ENCODE measurements at regions not wholly inside any gene's neighbourhood (a gene's known extent, or its start where the extent isn't known, plus 50 kb on each side); places are given as distances from the start of the nearest gene placed in this dataset.
A peak's percentile ranks its signal among the peaks of the same experiment; 100 is the strongest.

GRCh38 chrY:7877458-7877857 lies 965.9 kb upstream of the AMELY start:
- Histone ChIP-seq H3K9me3 (ENCODE audit: control insufficient read depth in 2 of 2, insufficient read depth in 1 of 2, low read length in 1 of 2) (no peaks in the 10 kb centered on the region), H3K36me3 (ENCODE audit: control insufficient read depth in 2 of 2, insufficient read depth in 2 of 2, low read length in 1 of 2) (no peaks in the 10 kb centered on the region), H3K27ac (ENCODE audit: low read depth in 1 of 2, low read length in 1 of 2) (no peak overlapping the region), H3K4me1 (ENCODE audit: control insufficient read depth in 2 of 2, insufficient read depth in 2 of 2, low read length in 2 of 2) (no peaks in the 10 kb centered on the region), H3K4me3 (ENCODE audit: low read length in 2 of 2) (no peak overlapping the region), H3K27me3 (ENCODE audit: control insufficient read depth in 2 of 2, insufficient read depth in 1 of 2, low read length in 1 of 2) (no peaks in the 10 kb centered on the region)
- 92% methylated on average over 2 of the region's 2 CpGs for WGBS
- no peak for DNase-seq (ENCODE audit: low read depth in 6 of 9, low spot score in 9 of 9)

DNA sequence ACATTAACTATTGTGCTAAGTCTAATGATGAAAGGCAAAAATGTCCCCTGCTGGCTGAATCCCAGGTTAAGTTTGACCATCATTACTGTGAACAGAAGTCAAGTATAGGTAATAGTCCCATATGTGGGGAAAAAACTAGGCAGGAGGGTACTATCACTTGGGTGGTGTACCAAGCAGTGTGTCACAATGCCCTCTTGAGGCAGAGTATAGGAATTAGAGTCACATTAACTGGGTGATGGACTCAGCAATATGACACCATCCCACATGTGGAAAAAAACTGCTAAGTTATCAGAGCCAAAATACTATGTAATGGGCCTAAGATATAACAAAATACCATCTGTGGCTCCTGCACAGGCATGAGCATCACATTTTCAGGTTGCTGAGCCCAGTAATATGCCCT lies 962.5 kb upstream of the AMELY start:
- Histone ChIP-seq H3K36me3 (ENCODE audit: control insufficient read depth in 2 of 2, insufficient read depth in 2 of 2, low read length in 1 of 2) (no peaks in the 10 kb centered on the region), H3K4me1 (ENCODE audit: control insufficient read depth in 2 of 2, insufficient read depth in 2 of 2, low read length in 2 of 2) (no peaks in the 10 kb centered on the region), H3K4me3 (ENCODE audit: low read length in 2 of 2) (no peak overlapping the region), H3K27me3 (ENCODE audit: control insufficient read depth in 2 of 2, insufficient read depth in 1 of 2, low read length in 1 of 2) (no peaks in the 10 kb centered on the region), H3K9me3 (ENCODE audit: control insufficient read depth in 2 of 2, insufficient read depth in 1 of 2, low read length in 1 of 2) (no peaks in the 10 kb centered on the region), H3K27ac (ENCODE audit: low read depth in 1 of 2, low read length in 1 of 2) (no peak overlapping the region)
- DNase-seq (ENCODE audit: low read depth in 6 of 9, low spot score in 9 of 9), result peak in 1 of 9 donors; percentile 0

DNA sequence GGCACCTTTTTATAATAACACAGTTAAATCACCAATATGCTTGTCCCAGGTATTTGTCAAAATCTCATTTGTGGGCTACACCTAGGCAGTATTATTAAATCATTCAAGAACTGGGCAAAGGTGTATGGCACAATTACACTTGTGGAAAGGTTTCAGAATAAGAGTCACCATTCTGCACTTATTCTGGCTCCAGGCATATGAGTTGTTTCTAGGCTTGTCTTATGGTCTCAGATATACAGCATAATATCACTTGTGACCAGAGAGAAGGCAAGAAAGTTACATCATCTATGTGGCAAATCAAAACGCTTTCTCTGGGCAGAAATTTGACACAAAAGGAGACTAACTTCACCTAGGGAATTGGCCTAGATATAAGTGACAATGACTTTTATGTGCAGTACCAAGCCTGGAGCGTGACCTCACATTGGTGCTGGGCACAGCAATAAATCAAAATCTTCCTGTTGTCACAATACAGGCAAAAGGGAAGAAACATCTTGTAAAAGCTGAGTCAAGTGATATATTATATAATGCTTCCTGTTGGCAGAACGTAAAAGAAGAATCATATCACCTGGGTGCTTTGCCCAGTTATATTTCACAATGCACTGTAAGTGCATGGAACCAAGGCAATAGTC lies 959.9 kb upstream of the AMELY start:
- DNase-seq (ENCODE audit: low read depth in 6 of 9, low spot score in 9 of 9), result no peak
- Histone ChIP-seq H3K9me3 (ENCODE audit: control insufficient read depth in 2 of 2, insufficient read depth in 1 of 2, low read length in 1 of 2) (no peaks in the 10 kb centered on the region), H3K4me3 (ENCODE audit: low read length in 2 of 2) (no peak overlapping the region), H3K27ac (ENCODE audit: low read depth in 1 of 2, low read length in 1 of 2) (no peak overlapping the region), H3K4me1 (ENCODE audit: control insufficient read depth in 2 of 2, insufficient read depth in 2 of 2, low read length in 2 of 2) (no peaks in the 10 kb centered on the region), H3K27me3 (ENCODE audit: control insufficient read depth in 2 of 2, insufficient read depth in 1 of 2, low read length in 1 of 2) (no peaks in the 10 kb centered on the region), H3K36me3 (ENCODE audit: control insufficient read depth in 2 of 2, insufficient read depth in 2 of 2, low read length in 1 of 2) (no peaks in the 10 kb centered on the region)
- 60% methylated on average over 3 of the region's 3 CpGs for WGBS

GRCh38 chrY:7866976-7867375 lies 955.4 kb upstream of the AMELY start:
- H3K27ac ChIP-seq (ENCODE audit: low read depth in 1 of 2, low read length in 1 of 2), result no peak overlapping the region
- no peak overlapping the region for H3K4me3 ChIP-seq (ENCODE audit: low read length in 2 of 2)
- DNase-seq (ENCODE audit: low read depth in 6 of 9, low spot score in 9 of 9), result peak in 1 of 9 donors; percentile 0
- no peaks in the 10 kb centered on the region for H3K36me3 ChIP-seq (ENCODE audit: control insufficient read depth in 2 of 2, insufficient read depth in 2 of 2, low read length in 1 of 2)
- no peaks in the 10 kb centered on the region for H3K27me3 ChIP-seq (ENCODE audit: control insufficient read depth in 2 of 2, insufficient read depth in 1 of 2, low read length in 1 of 2)
- 77% methylated on average over 2 of the region's 2 CpGs for WGBS
- H3K9me3 ChIP-seq (ENCODE audit: control insufficient read depth in 2 of 2, insufficient read depth in 1 of 2, low read length in 1 of 2), result no peaks in the 10 kb centered on the region
- no peaks in the 10 kb centered on the region for H3K4me1 ChIP-seq (ENCODE audit: control insufficient read depth in 2 of 2, insufficient read depth in 2 of 2, low read length in 2 of 2)

DNA sequence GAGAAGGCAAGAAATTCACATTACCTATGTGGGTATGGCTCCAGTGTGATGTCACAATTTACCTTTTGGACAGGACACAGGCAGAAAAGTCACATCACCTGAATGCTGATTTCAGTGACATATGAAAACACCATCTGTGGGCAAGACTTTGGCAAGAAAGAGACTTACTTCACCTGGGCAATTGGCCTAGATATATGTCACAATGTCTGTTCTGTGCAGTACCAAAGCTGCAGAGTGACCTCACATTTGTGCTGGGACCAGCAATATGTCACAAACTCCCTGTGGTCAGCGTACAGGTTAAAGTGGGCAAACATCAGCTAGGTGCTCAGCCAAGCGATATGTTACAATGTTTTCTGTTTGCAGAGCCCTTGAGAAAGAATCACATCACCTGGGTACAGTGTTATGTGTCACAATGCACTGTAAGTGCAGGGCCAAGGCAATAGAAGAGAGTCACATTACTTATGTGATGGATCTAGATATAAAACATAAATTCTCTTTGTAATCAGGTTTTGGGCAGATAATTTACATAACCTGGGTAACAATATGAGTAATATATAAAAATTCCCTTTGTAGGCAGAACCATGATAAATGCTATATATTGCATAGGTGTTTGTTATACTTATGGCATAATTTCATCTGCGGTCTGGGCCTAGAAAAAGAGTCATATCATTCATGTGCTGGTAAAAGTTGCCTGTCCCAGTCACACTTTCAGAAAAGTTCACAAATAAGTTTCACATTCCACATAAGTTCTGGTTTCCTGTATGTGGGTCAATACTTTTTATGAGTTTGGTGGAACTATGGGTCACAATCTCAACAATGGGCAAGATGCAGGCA lies 949.4 kb upstream of the AMELY start:
- 93% methylated on average over 3 of the region's 3 CpGs for WGBS
- no peaks in the 10 kb centered on the region for H3K9me3 ChIP-seq (ENCODE audit: control insufficient read depth in 2 of 2, insufficient read depth in 1 of 2, low read length in 1 of 2)
- H3K36me3 ChIP-seq (ENCODE audit: control insufficient read depth in 2 of 2, insufficient read depth in 2 of 2, low read length in 1 of 2), result no peaks in the 10 kb centered on the region
- H3K27ac ChIP-seq (ENCODE audit: low read depth in 1 of 2, low read length in 1 of 2), result no peak overlapping the region
- no peaks in the 10 kb centered on the region for H3K27me3 ChIP-seq (ENCODE audit: control insufficient read depth in 2 of 2, insufficient read depth in 1 of 2, low read length in 1 of 2)
- no peak overlapping the region for H3K4me3 ChIP-seq (ENCODE audit: low read length in 2 of 2)
- no peaks in the 10 kb centered on the region for H3K4me1 ChIP-seq (ENCODE audit: control insufficient read depth in 2 of 2, insufficient read depth in 2 of 2, low read length in 2 of 2)
- DNase-seq (ENCODE audit: low read depth in 6 of 9, low spot score in 9 of 9), result no peak

DNA sequence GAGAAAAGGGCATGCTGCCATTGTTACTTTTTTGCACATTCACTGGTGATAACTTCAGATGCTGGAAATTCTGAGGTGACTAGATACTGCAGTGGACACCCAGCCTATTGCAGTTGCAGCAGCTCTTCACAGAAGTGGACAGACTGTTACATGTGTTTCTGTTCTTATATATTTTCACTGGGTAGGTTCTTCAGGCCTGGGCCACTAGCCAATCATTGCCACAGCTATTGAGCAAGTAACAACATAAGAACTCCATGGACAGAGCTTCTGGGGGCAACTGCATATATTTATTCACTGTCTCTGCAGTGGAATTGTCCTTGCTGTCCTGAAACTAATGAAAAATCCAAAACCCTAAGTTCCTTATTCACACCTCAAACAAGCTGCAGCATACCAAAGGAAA lies 938.6 kb upstream of the AMELY start:
- Histone ChIP-seq H3K27ac (ENCODE audit: low read depth in 1 of 2, low read length in 1 of 2) (no peak overlapping the region), H3K9me3 (ENCODE audit: control insufficient read depth in 2 of 2, insufficient read depth in 1 of 2, low read length in 1 of 2) (no peaks in the 10 kb centered on the region)
- DNase-seq (ENCODE audit: low read depth in 6 of 9, low spot score in 9 of 9), result no peak

DNA sequence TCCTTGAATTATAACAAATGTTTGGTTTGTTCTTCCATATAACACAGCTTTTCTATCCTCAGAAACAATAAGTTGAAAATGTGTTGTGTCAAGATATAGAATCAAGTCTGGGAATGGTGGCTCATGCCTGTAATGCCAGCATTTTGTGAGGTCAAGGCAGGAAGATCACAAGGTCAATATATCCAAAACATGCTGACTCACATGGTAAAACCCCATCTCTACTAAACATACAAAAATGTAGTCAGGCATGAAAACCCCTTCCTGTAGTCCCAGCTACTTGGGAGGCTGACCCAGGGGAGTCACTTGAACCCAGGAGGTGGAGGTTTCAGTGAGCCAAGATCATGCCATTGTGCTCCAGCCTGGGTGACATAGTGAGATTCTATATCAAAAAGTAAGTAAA lies 934.2 kb upstream of the AMELY start:
- Histone ChIP-seq H3K9me3 (ENCODE audit: control insufficient read depth in 2 of 2, insufficient read depth in 1 of 2, low read length in 1 of 2) (no peaks in the 10 kb centered on the region), H3K36me3 (ENCODE audit: control insufficient read depth in 2 of 2, insufficient read depth in 2 of 2, low read length in 1 of 2) (no peaks in the 10 kb centered on the region), H3K27me3 (ENCODE audit: control insufficient read depth in 2 of 2, insufficient read depth in 1 of 2, low read length in 1 of 2) (no peaks in the 10 kb centered on the region), H3K4me1 (ENCODE audit: control insufficient read depth in 2 of 2, insufficient read depth in 2 of 2, low read length in 2 of 2) (no peaks in the 10 kb centered on the region), H3K27ac (ENCODE audit: low read depth in 1 of 2, low read length in 1 of 2) (no peak overlapping the region), H3K4me3 (ENCODE audit: low read length in 2 of 2) (no peak overlapping the region)
- no peak for DNase-seq (ENCODE audit: low read depth in 6 of 9, low spot score in 9 of 9)

More for the DNA sequence above, 938.6 kb upstream of the AMELY start:
- no peaks in the 10 kb centered on the region for H3K27me3 ChIP-seq (ENCODE audit: control insufficient read depth in 2 of 2, insufficient read depth in 1 of 2, low read length in 1 of 2)
- no peaks in the 10 kb centered on the region for H3K36me3 ChIP-seq (ENCODE audit: control insufficient read depth in 2 of 2, insufficient read depth in 2 of 2, low read length in 1 of 2)
- no peaks in the 10 kb centered on the region for H3K4me1 ChIP-seq (ENCODE audit: control insufficient read depth in 2 of 2, insufficient read depth in 2 of 2, low read length in 2 of 2)
- H3K4me3 ChIP-seq (ENCODE audit: low read length in 2 of 2), result no peak overlapping the region

DNA sequence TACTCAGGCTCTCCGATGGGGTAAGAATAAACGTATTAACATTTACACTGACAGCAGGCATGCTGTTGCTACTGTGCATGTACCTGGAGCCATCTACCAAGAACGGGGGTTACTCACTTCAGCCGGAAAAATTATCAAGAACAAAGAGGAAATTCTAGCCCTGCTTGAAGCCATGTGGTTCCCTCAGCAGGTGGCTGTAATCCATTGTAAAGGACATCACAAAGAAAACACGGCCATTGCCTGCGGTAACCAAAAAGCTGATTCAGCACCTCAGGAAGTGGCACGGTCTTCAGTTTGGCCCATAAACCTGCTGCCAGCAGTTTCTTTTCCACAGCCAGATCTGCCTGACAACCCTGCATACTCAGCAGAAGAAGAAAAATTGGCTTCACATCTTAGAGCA lies 925.5 kb upstream of the AMELY start:
- no peak overlapping the region for H3K4me3 ChIP-seq (ENCODE audit: low read length in 2 of 2)
- H3K9me3 ChIP-seq (ENCODE audit: control insufficient read depth in 2 of 2, insufficient read depth in 1 of 2, low read length in 1 of 2), result no peaks in the 10 kb centered on the region
- H3K27ac ChIP-seq (ENCODE audit: low read depth in 1 of 2, low read length in 1 of 2), result no peak overlapping the region
- 11% methylated on average over 7 of the region's 7 CpGs for WGBS
- H3K4me1 ChIP-seq (ENCODE audit: control insufficient read depth in 2 of 2, insufficient read depth in 2 of 2, low read length in 2 of 2), result no peaks in the 10 kb centered on the region
- H3K27me3 ChIP-seq (ENCODE audit: control insufficient read depth in 2 of 2, insufficient read depth in 1 of 2, low read length in 1 of 2), result no peaks in the 10 kb centered on the region
- no peaks in the 10 kb centered on the region for H3K36me3 ChIP-seq (ENCODE audit: control insufficient read depth in 2 of 2, insufficient read depth in 2 of 2, low read length in 1 of 2)
- no peak for DNase-seq (ENCODE audit: low read depth in 6 of 9, low spot score in 9 of 9)

- Histone ChIP-seq H3K4me3 (ENCODE audit: low read length in 2 of 2) (no peak overlapping the region), H3K9me3 (ENCODE audit: control insufficient read depth in 2 of 2, insufficient read depth in 1 of 2, low read length in 1 of 2) (no peaks in the 10 kb centered on the region), H3K27me3 (ENCODE audit: control insufficient read depth in 2 of 2, insufficient read depth in 1 of 2, low read length in 1 of 2) (no peaks in the 10 kb centered on the region), H3K27ac (ENCODE audit: low read depth in 1 of 2, low read length in 1 of 2) (no peak overlapping the region), H3K36me3 (ENCODE audit: control insufficient read depth in 2 of 2, insufficient read depth in 2 of 2, low read length in 1 of 2) (no peaks in the 10 kb centered on the region), H3K4me1 (ENCODE audit: control insufficient read depth in 2 of 2, insufficient read depth in 2 of 2, low read length in 2 of 2) (no peaks in the 10 kb centered on the region)
- whole genome bisulfite sequencing, result 97% methylated on average over 2 of the region's 2 CpGs
- DNase-seq (ENCODE audit: low read depth in 6 of 9, low spot score in 9 of 9), result no peak
Observed at GRCh38 chrY:7836366-7836765, 924.8 kb upstream of the AMELY start.
